ENCODE measurements at regions not wholly inside any gene's neighbourhood (a gene's known extent, or its start where the extent isn't known, plus 50 kb on each side); places are given as distances from the start of the nearest gene placed in this dataset.

DNA sequence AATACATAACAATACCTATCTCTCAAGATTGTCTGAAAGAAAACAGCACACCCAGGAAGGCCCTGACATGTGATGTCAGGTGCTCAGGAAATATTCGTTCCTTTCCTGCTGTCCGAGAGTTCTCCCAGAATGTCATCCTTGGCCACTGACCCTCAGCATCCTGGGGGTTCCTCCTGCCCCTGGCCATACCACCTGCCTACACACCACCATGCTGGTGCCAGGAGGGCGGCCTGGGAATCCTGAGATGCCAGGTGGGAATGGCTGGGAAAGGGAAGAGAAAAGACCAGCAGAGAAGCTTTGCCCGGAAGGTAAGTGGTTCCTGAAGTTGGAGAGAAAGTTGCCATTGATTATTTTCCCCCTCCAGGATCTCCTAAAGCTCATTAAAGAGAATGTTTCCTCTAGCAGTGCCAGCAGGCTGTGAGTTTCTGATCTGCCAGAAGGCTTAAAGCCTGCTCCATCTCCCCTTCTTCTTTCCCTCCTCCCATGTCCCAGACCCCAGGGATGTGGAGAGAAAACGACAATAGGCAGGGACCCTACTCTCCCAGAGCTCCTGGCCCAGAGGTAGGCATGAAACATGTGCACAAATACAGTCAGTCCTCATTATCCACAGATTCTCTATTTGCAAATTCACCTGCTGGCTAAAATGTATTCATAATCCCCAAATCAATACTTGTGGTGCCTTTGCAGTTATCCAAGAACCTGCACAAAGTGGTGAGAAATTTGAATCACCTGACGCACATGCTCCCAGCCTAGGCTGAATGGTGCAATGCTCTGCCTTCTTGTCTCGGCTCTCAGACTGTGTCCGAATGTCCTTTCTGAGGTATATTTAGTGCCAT lies 147.1 kb upstream of the MYCN start:
- ATAC-seq (no peak), DNase-seq (ENCODE audit: low read depth, low spot score) (no peak)
- TF ChIP-seq POLR2AphosphoS5 (IDR thresholded peaks at IDR 0.05; ENCODE audit: low read depth, low read length) (no peak), SIN3A (IDR thresholded peaks at IDR 0.05; ENCODE audit: borderline replicate concordance, insufficient read depth, low read depth, low read length) (no peak)
- TF ChIP-seq, protein P1, sequence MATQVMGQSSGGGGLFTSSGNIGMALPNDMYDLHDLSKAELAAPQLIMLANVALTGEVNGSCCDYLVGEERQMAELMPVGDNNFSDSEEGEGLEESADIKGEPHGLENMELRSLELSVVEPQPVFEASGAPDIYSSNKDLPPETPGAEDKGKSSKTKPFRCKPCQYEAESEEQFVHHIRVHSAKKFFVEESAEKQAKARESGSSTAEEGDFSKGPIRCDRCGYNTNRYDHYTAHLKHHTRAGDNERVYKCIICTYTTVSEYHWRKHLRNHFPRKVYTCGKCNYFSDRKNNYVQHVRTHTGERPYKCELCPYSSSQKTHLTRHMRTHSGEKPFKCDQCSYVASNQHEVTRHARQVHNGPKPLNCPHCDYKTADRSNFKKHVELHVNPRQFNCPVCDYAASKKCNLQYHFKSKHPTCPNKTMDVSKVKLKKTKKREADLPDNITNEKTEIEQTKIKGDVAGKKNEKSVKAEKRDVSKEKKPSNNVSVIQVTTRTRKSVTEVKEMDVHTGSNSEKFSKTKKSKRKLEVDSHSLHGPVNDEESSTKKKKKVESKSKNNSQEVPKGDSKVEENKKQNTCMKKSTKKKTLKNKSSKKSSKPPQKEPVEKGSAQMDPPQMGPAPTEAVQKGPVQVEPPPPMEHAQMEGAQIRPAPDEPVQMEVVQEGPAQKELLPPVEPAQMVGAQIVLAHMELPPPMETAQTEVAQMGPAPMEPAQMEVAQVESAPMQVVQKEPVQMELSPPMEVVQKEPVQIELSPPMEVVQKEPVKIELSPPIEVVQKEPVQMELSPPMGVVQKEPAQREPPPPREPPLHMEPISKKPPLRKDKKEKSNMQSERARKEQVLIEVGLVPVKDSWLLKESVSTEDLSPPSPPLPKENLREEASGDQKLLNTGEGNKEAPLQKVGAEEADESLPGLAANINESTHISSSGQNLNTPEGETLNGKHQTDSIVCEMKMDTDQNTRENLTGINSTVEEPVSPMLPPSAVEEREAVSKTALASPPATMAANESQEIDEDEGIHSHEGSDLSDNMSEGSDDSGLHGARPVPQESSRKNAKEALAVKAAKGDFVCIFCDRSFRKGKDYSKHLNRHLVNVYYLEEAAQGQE (IDR thresholded peaks at IDR 0.05; ENCODE audit: insufficient read depth in 1 of 2, low read depth in 2 of 2, low read length in 1 of 2) = no peak
- TF ChIP-seq, protein P2, sequence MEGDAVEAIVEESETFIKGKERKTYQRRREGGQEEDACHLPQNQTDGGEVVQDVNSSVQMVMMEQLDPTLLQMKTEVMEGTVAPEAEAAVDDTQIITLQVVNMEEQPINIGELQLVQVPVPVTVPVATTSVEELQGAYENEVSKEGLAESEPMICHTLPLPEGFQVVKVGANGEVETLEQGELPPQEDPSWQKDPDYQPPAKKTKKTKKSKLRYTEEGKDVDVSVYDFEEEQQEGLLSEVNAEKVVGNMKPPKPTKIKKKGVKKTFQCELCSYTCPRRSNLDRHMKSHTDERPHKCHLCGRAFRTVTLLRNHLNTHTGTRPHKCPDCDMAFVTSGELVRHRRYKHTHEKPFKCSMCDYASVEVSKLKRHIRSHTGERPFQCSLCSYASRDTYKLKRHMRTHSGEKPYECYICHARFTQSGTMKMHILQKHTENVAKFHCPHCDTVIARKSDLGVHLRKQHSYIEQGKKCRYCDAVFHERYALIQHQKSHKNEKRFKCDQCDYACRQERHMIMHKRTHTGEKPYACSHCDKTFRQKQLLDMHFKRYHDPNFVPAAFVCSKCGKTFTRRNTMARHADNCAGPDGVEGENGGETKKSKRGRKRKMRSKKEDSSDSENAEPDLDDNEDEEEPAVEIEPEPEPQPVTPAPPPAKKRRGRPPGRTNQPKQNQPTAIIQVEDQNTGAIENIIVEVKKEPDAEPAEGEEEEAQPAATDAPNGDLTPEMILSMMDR (IDR thresholded peaks at IDR 0.05) = no peak
- CTCF ChIA-PET = no interaction called here
- no peak overlapping the region for H3K4me3 ChIP-seq (ENCODE audit: low read depth in 2 of 2, low read length in 2 of 2)
- POLR2A ChIA-PET = no interaction called here
- intact Hi-C loops (cut with micrococcal nuclease; ENCODE audit: unreplicated experiment) (no loop called here), in situ Hi-C loops (cut with HindIII; ENCODE audit: low pct_unique_long_range_greater_than_20kb, low sequenced_read_pairs) (no loop called here)
- H3K27me3 ChIP-seq (ENCODE audit: control insufficient read depth, insufficient read depth, low read length) = no peaks in the 10 kb centered on the region; the same call in 1 of the 2 replicates
- H3K9me3 ChIP-seq (ENCODE audit: control insufficient read depth, insufficient read depth, low read depth, low read length) = no peaks in the 10 kb centered on the region
- no peaks in the 10 kb centered on the region for H3K36me3 ChIP-seq (ENCODE audit: control insufficient read depth, insufficient read depth, low read length)
- no TSS peak for BruUV-seq (replicated peaks)
- H3K4me1 ChIP-seq (ENCODE audit: control insufficient read depth, insufficient read depth, low read length) = no peaks in the 10 kb centered on the region
- H3K27ac ChIP-seq (ENCODE audit: low read length) = no peak overlapping the region

DNA sequence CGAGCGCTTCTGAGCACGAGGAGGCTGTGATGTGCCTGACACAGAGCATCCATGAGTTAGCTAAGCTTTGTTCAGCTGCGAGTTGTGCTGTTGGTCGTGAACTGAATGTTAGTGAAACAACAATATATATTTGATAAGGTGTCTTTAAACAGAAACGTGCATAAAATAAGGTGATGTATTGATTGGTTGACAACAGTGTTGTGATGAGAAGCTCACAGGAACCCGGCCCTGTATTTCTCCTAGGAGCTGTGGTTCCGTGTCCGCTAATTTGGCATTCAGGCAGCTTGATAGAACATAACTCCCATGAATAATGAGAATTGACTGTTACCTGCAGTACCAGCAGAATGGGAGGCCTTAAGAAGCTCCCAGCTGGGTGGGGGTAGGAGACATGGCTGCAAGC lies 146.4 kb upstream of the MYCN start:
- no peak for ATAC-seq
- Histone ChIP-seq H3K27ac (ENCODE audit: low read length) (no peak overlapping the region), H3K36me3 (ENCODE audit: control insufficient read depth, insufficient read depth, low read length) (no peaks in the 10 kb centered on the region), H3K4me3 (ENCODE audit: low read depth in 2 of 2, low read length in 2 of 2) (no peak overlapping the region), H3K27me3 (ENCODE audit: control insufficient read depth, insufficient read depth, low read length) (no peaks in the 10 kb centered on the region; the same call in 1 of the 2 replicates), H3K4me1 (ENCODE audit: control insufficient read depth, insufficient read depth, low read length) (no peaks in the 10 kb centered on the region), H3K9me3 (ENCODE audit: control insufficient read depth, insufficient read depth, low read depth, low read length) (no peaks in the 10 kb centered on the region)
- ChIA-PET CTCF (no interaction called here), POLR2A (no interaction called here)
- DNase-seq (ENCODE audit: low read depth, low spot score) = no peak
- TF ChIP-seq, protein P2 (IDR thresholded peaks at IDR 0.05) = no peak
- TF ChIP-seq SIN3A (IDR thresholded peaks at IDR 0.05; ENCODE audit: borderline replicate concordance, insufficient read depth, low read depth, low read length) (no peak), POLR2AphosphoS5 (IDR thresholded peaks at IDR 0.05; ENCODE audit: low read depth, low read length) (no peak), TCF7L2 (IDR thresholded peaks at IDR 0.05; ENCODE audit: low read depth, low read length) (no peak)
- TF ChIP-seq, protein P1 (IDR thresholded peaks at IDR 0.05; ENCODE audit: insufficient read depth in 1 of 2, low read depth in 2 of 2, low read length in 1 of 2) = no peak
- in situ Hi-C loops (cut with HindIII; ENCODE audit: low pct_unique_long_range_greater_than_20kb, low sequenced_read_pairs) = no loop called here
- intact Hi-C loops (cut with micrococcal nuclease; ENCODE audit: unreplicated experiment) = no loop called here
- no TSS peak for BruUV-seq (replicated peaks)
